ENCODE measurements at regions not wholly inside any gene's neighbourhood (a gene's known extent, or its start where the extent isn't known, plus 50 kb on each side); places are given as distances from the start of the nearest gene placed in this dataset.

DNA sequence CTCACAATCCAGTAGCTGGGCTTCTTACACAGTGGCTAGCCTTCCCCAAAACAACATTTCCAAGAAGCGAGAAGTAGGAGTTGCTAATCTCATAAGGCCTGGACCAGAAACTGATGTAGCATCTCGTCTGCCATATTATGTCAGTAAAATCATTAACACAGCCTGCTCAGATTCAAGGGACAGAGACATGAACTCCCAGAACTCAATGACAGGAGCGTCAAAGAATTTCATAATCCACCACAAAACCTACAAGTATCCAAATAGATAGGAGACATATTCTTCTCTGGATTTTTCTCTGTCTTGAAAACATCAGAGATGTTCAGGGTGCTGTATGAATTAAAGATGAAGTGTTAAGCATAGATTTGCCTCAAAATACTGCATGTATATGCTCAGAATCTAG is 457.6 kb upstream of the ACTBL2 start:
- H3K27ac ChIP-seq: no peak overlapping the region
- TF ChIP-seq, protein P1, sequence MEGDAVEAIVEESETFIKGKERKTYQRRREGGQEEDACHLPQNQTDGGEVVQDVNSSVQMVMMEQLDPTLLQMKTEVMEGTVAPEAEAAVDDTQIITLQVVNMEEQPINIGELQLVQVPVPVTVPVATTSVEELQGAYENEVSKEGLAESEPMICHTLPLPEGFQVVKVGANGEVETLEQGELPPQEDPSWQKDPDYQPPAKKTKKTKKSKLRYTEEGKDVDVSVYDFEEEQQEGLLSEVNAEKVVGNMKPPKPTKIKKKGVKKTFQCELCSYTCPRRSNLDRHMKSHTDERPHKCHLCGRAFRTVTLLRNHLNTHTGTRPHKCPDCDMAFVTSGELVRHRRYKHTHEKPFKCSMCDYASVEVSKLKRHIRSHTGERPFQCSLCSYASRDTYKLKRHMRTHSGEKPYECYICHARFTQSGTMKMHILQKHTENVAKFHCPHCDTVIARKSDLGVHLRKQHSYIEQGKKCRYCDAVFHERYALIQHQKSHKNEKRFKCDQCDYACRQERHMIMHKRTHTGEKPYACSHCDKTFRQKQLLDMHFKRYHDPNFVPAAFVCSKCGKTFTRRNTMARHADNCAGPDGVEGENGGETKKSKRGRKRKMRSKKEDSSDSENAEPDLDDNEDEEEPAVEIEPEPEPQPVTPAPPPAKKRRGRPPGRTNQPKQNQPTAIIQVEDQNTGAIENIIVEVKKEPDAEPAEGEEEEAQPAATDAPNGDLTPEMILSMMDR (conservative IDR thresholded peaks at IDR 0.05): no peak
- no peak for TF ChIP-seq ZFX (IDR thresholded peaks at IDR 0.05)

DNA sequence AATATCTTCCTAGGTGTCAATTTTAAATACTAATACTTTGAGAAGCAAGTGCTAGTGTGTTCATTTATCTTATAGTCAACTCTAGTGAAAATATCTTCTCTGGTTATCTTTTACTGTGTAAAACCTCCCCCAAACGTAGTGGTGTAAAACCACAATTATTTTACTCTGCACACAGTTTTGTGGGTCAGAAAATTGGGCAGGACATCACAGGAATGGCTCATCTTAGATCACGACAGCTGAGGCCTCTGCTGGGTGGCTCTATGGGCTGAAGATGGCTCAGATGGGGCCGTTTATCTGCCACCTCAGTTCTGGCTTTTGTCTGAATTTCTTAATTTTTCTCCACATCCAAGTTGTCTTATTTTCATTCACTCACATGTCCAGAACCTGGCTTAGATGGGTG is 457.2 kb upstream of the ACTBL2 start:
- no peak overlapping the region for H3K27ac ChIP-seq

DNA sequence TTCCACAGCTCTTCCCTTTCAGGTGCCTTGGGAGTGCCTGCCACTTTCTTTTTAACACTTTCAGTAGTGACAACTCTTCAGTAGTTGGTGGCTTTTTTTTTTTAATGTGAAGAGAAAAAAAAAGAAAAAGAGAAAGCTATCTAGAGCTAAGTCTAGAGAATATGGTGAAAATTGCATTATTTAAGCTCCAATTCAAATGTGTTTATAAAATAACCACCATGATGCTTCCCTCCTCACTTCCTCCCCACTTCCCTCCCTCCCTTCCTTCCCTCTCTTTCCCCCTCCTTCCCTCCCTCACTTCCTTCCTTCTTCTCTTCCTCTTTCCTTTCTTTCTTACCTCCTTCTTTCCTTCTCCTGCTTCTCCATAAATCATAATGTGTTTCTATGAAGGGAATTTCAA is 456.7 kb upstream of the ACTBL2 start:
- H3K27ac ChIP-seq: no peak overlapping the region
- TF ChIP-seq, protein P1 (conservative IDR thresholded peaks at IDR 0.05): no peak
- no peak for TF ChIP-seq ZFX (IDR thresholded peaks at IDR 0.05)

More for the DNA sequence above, 457.2 kb upstream of the ACTBL2 start:
- TF ChIP-seq ZFX (IDR thresholded peaks at IDR 0.05): no peak
- TF ChIP-seq, protein P1 (conservative IDR thresholded peaks at IDR 0.05): no peak

DNA sequence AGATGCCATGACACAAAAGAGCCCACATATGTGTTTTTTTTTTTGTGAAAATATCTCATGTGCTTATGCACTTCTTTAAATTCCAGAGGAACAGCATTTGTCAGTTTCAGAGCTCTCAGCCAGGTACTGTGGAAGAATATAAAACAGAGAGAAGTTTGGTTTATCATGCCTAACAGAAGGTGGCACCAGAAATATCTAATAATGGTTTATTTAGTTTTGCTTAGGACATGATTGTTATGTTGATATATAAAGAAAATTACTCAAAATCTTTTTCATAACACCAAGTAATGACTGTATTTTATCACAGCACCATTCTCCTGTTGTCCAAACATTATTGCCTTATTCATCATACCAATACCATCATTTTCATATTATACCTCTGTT is 455.6 kb upstream of the ACTBL2 start:
- H3K27ac ChIP-seq: no peak overlapping the region
- no peak for TF ChIP-seq ZFX (IDR thresholded peaks at IDR 0.05)
- TF ChIP-seq, protein P1 (conservative IDR thresholded peaks at IDR 0.05): peak; percentile 26

DNA sequence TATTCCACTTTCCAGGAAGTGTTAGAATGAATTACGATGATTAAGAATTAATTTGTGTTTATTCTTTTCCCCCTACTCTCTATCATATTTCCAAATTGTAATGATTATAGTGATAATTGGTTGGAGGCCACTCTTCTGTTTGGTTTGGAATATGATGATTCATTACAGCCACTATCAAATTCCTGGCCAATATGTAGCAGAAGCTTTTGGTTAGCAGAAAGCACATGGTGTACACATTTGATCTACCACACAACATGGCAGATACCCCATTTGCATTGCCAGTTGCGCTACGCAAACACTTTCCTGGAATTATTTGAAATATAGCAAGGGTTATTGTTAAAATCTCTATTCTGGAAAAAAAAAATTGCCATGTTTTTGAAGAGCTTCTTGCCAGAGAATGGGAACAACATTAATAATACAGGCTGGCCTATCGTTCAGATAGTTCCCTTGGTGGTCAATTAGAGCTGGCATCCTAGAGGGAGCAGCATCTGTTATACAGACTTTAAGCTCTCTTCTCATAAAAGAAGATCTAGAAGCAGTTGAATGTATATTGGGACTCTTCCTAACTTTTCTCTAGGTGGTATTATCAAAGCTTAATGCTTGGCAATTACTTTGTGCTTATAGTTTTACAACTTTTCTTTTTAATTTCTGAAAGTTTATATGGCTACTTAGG is 455.0 kb upstream of the ACTBL2 start:
- no peak overlapping the region for H3K27ac ChIP-seq
- no peak for TF ChIP-seq ZFX (IDR thresholded peaks at IDR 0.05)
- TF ChIP-seq, protein P1 (conservative IDR thresholded peaks at IDR 0.05): no peak

DNA sequence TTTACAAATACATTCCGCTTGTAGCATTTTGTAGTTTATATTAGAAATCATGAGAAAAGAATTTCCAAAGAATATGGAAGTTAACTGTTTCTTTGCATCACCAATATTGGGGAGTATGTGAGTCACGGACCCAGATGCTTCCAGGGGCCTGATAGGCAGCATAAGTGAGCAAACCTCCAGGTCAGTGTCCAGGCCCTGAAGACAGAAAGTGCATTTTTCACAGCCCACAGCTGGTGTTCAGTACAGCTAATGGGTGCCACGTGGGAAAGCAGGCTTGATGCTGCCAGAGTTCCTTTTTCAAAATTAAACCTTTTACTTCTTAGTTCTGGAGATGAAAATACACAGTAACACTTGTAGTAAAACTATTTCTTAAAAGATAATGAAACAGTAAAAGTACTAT is 454.4 kb upstream of the ACTBL2 start:
- H3K27ac ChIP-seq: no peak overlapping the region
- no peak for TF ChIP-seq ZFX (IDR thresholded peaks at IDR 0.05)
- TF ChIP-seq, protein P1 (conservative IDR thresholded peaks at IDR 0.05): no peak

DNA sequence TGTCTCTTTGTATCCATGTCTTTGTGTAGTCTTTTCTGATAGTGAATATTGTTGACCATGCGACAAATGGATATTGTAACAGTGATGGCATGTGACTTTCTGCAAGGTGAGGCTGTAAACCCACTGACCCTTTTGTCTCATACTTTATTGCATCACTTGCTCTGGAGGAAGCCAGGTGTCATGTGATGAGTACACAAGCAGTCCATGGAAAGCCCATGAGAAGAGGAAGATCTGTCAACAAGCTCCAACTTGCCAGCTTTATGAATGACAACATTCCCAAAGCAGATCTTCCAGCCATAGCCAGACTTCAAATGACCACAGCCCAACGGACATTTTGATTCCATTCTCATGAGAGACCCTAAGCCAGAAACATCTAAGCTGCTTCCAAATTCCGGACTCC is 450.1 kb upstream of the ACTBL2 start:
- H3K27ac ChIP-seq: no peak overlapping the region
- no peak for TF ChIP-seq ZFX (IDR thresholded peaks at IDR 0.05)
- TF ChIP-seq, protein P1 (conservative IDR thresholded peaks at IDR 0.05): no peak
